ENCODE measurements at regions not wholly inside any gene's neighbourhood (a gene's known extent, or its start where the extent isn't known, plus 50 kb on each side); places are given as distances from the start of the nearest gene placed in this dataset.

DNA sequence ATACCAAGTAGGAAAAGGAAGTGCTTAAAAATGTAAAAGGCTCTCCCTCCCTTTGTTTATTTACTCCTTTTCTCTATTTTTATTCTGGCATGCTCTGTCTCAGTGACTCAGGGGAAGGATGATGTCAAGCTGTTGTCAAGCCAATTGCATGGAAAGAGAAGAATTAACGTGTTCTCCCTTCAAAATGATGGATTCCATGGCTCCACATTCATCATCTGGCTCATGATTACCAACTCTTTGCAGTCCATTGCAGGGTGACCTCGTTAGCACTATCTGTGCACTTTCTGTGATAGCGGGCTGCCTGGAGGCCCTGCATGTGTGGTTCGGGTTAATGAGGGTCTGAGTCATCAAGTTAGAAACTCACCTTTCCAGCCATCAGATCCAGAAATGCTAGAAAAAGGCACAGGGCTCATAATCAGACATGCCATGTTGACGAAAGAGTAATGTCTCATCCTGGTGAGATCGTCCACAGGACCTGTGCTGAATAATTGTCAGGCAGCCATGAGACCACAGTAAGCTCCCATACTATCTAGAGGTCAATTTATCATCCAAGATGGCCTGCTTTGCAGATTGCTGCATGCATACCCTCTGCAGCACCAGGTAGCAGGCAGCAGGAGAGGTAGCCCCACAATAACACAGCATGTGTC, 79.2 kb upstream of the BTG1 start:
- H3K4me3 Mint-ChIP-seq = no peak overlapping the region
- peaks cover 13% of the 10 kb centered on the region for H3K4me1 Mint-ChIP-seq (ENCODE audit: unreplicated experiment)
- DNase-seq (ENCODE audit: extremely low spot score, unreplicated experiment) = no peak
- TF ChIP-seq, protein P1, sequence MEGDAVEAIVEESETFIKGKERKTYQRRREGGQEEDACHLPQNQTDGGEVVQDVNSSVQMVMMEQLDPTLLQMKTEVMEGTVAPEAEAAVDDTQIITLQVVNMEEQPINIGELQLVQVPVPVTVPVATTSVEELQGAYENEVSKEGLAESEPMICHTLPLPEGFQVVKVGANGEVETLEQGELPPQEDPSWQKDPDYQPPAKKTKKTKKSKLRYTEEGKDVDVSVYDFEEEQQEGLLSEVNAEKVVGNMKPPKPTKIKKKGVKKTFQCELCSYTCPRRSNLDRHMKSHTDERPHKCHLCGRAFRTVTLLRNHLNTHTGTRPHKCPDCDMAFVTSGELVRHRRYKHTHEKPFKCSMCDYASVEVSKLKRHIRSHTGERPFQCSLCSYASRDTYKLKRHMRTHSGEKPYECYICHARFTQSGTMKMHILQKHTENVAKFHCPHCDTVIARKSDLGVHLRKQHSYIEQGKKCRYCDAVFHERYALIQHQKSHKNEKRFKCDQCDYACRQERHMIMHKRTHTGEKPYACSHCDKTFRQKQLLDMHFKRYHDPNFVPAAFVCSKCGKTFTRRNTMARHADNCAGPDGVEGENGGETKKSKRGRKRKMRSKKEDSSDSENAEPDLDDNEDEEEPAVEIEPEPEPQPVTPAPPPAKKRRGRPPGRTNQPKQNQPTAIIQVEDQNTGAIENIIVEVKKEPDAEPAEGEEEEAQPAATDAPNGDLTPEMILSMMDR (conservative IDR thresholded peaks at IDR 0.05) = no peak
- H3K9me3 Mint-ChIP-seq = peaks cover 5% of the 10 kb centered on the region
- H3K27me3 Mint-ChIP-seq = no peaks in the 10 kb centered on the region
- peak overlapping the region; percentile 61 for H3K27ac Mint-ChIP-seq
- H3K36me3 Mint-ChIP-seq = no peaks in the 10 kb centered on the region

DNA sequence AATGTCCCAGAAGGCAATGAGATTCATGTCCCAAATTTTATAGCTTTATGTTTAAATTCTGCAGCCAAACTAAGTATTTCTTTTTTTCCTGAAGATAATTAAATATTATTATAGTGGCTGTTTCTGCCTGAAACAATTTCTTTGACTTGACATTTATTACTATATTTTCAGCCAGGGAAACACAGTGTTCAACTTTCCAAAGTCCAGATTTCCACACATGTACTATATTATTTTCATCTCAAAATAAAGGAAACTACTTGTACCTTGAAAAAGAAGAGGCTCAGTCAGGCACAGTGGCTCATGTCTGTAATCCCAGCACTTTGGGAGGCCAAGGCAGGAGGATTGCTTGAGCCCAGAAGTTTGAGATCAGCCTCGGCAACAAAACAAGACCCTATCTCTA, 77.8 kb upstream of the BTG1 start:
- no peaks in the 10 kb centered on the region for H3K27me3 Mint-ChIP-seq
- no peak overlapping the region for H3K4me3 Mint-ChIP-seq
- H3K4me1 Mint-ChIP-seq (ENCODE audit: unreplicated experiment) = peaks cover 13% of the 10 kb centered on the region
- H3K27ac Mint-ChIP-seq = no peak overlapping the region
- no peak for DNase-seq (ENCODE audit: extremely low spot score, unreplicated experiment)
- H3K9me3 Mint-ChIP-seq = peaks cover 5% of the 10 kb centered on the region
- H3K36me3 Mint-ChIP-seq = no peaks in the 10 kb centered on the region
- TF ChIP-seq, protein P1 (conservative IDR thresholded peaks at IDR 0.05) = no peak

DNA sequence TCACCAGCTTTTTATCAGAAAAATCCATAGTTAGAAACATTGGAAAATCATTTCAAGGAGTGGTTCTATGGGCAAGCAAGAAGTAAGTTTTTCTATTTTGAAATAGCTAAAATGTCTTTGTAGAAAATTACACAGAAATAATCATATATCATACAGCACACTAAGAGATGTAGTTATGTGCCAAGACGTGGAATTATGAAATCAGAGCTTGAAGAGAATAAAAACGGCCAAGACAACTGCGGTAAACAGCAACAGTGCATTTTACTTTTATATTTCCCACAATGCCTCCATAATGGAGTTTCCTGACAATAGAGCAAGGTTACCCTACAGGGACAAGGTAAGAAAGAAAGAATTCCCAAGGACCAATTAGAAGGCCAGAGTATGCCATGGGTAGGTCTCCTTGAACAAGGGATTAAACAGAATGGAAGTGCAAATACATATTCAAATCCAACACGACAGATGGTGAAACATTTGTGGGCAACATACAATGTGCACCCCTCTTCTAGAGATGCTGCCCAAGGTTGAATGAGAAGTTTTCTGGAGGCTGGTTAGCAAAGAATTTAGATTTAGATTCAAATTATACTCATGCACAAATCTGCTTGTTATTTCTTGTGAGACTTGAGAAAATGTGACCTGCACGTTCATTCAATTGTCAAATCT, 76.1 kb upstream of the BTG1 start:
- no peak for DNase-seq (ENCODE audit: extremely low spot score, unreplicated experiment)
- TF ChIP-seq, protein P1 (conservative IDR thresholded peaks at IDR 0.05) = no peak
- peaks cover 13% of the 10 kb centered on the region for H3K4me1 Mint-ChIP-seq (ENCODE audit: unreplicated experiment)
- H3K27ac Mint-ChIP-seq = no peak overlapping the region
- H3K36me3 Mint-ChIP-seq = no peaks in the 10 kb centered on the region
- H3K27me3 Mint-ChIP-seq = no peaks in the 10 kb centered on the region
- H3K9me3 Mint-ChIP-seq = peaks cover 5% of the 10 kb centered on the region
- H3K4me3 Mint-ChIP-seq = no peak overlapping the region

DNA sequence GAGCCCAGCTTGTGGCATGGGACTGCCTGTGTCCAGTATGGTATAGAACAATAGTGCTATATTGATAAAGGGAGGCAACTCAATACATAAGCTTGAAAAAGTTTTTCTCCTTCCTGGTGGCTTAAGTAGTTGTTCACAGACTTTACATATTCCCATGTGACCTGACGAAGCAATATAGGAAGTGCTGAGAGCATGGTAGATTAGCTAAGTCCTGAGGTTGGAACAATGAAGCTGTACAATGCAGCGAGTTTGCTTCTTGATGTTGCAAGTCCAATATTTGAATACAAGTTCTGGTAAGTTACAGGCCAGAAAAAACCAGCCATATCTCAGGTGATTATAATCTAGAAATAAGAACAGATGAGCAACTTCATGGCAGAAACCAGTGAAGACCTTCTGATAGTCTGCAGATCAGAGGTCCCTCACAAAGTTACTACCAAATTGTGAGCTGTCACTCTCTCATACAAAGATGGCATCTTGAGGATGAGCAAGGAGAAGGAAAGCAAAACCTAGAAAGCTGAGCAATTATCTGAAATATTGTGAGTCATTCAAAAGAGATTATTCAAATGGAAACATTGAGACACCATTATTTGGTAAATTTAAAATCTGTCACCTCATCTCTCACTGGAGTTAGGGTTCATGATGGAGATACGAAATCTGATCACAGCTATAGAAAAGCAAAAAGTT, 72.9 kb upstream of the BTG1 start:
- Mint-ChIP-seq H3K9me3 (peaks cover 12% of the 10 kb centered on the region), H3K27ac (no peak overlapping the region), H3K4me1 (ENCODE audit: unreplicated experiment) (no peaks in the 10 kb centered on the region), H3K4me3 (no peak overlapping the region), H3K36me3 (no peaks in the 10 kb centered on the region), H3K27me3 (no peaks in the 10 kb centered on the region)
- TF ChIP-seq, protein P1 (conservative IDR thresholded peaks at IDR 0.05) = no peak
- DNase-seq (ENCODE audit: extremely low spot score, unreplicated experiment) = no peak

DNA sequence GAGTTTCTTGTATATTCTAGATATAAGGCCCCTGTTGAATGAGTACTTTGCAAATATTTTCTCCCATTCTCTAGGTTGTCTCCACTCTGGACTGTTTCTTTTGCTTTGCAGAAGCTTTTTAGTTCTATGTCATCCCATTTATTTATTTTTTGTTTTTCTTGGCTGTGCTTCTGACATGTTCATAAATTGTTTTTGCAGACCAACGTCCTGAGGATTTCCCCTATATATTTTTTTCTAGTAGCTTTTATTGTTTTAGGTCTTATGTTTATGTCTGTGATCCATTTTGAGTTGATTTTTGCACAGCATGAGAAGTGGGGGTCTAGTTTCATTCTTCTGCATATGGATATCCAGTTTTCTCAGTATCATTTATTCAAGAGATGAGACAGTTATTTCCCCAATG, 70.4 kb upstream of the BTG1 start:
- no peak overlapping the region for H3K4me3 Mint-ChIP-seq
- H3K4me1 Mint-ChIP-seq (ENCODE audit: unreplicated experiment) = no peaks in the 10 kb centered on the region
- H3K36me3 Mint-ChIP-seq = no peaks in the 10 kb centered on the region
- peaks cover 16% of the 10 kb centered on the region for H3K9me3 Mint-ChIP-seq
- no peak overlapping the region for H3K27ac Mint-ChIP-seq
- TF ChIP-seq, protein P1 (conservative IDR thresholded peaks at IDR 0.05) = no peak
- DNase-seq (ENCODE audit: extremely low spot score, unreplicated experiment) = no peak
- H3K27me3 Mint-ChIP-seq = no peaks in the 10 kb centered on the region

All from type B pancreatic cell (in vitro differentiated cells).